ENCODE measurements at regions not wholly inside any gene's neighbourhood (a gene's known extent, or its start where the extent isn't known, plus 50 kb on each side); places are given as distances from the start of the nearest gene placed in this dataset.
"Not testable (repeated sequence)": the region's sequence is repeated elsewhere in the genome, so short reads cannot be mapped to it uniquely, and the experiment has no call there.

GRCh38 chrX:39693298-39693697 is 404.5 kb downstream of the BCOR start:
- Histone ChIP-seq H3K9ac (ENCODE audit: insufficient read length, low read depth) (no peak overlapping the region), H3K9me3 (ENCODE audit: insufficient read depth, low read length) (peaks cover 13% of the 10 kb centered on the region), H3K4me1 (ENCODE audit: insufficient read depth, insufficient read length) (peaks cover 3% of the 10 kb centered on the region), H3K4me3 (ENCODE audit: insufficient read length, low read depth) (no peak overlapping the region), H3K27me3 (ENCODE audit: insufficient read depth, insufficient read length) (peaks cover 7% of the 10 kb centered on the region), H3K36me3 (ENCODE audit: insufficient read depth, insufficient read length, low read length) (no peaks in the 10 kb centered on the region)
- TF ChIP-seq ZNF274 (IDR thresholded peaks at IDR 0.05; ENCODE audit: low read depth, low read length) (no peak), YY1 (IDR thresholded peaks at IDR 0.05; ENCODE audit: insufficient read depth, insufficient read length) (no peak), SUZ12 (IDR thresholded peaks at IDR 0.05; ENCODE audit: extremely low read depth, insufficient read depth, insufficient read length) (no peak)
- DNase-seq (ENCODE audit: low read depth, low spot score) = no peak

- DNase-seq (ENCODE audit: low read depth, low spot score); H3K27me3 ChIP-seq (ENCODE audit: insufficient read depth, insufficient read length); H3K4me3 ChIP-seq (ENCODE audit: insufficient read length, low read depth); H3K9me3 ChIP-seq (ENCODE audit: insufficient read depth, low read length); H3K9ac ChIP-seq (ENCODE audit: insufficient read length, low read depth); H3K4me1 ChIP-seq (ENCODE audit: insufficient read depth, insufficient read length); H3K36me3 ChIP-seq (ENCODE audit: insufficient read depth, insufficient read length, low read length): not testable (repeated sequence)
These were observed 395.1 kb downstream of the BCOR start for GRCh38 chrX:39702636-39703035.

- H3K36me3 ChIP-seq (ENCODE audit: insufficient read depth, insufficient read length, low read length) = no peaks in the 10 kb centered on the region
- no peak overlapping the region for H3K9ac ChIP-seq (ENCODE audit: insufficient read length, low read depth)
- no peak for DNase-seq (ENCODE audit: low read depth, low spot score)
- peaks cover 2% of the 10 kb centered on the region for H3K4me1 ChIP-seq (ENCODE audit: insufficient read depth, insufficient read length)
- TF ChIP-seq ZNF274 (IDR thresholded peaks at IDR 0.05; ENCODE audit: low read depth, low read length) (no peak), YY1 (IDR thresholded peaks at IDR 0.05; ENCODE audit: insufficient read depth, insufficient read length) (no peak), SUZ12 (IDR thresholded peaks at IDR 0.05; ENCODE audit: extremely low read depth, insufficient read depth, insufficient read length) (no peak)
- no peaks in the 10 kb centered on the region for H3K9me3 ChIP-seq (ENCODE audit: insufficient read depth, low read length)
- peaks cover 2% of the 10 kb centered on the region for H3K27me3 ChIP-seq (ENCODE audit: insufficient read depth, insufficient read length)
- H3K4me3 ChIP-seq (ENCODE audit: insufficient read length, low read depth) = no peak overlapping the region
These were observed 394.5 kb downstream of the BCOR start for GRCh38 chrX:39703307-39703706.

GRCh38 chrX:39704590-39704989 is 393.2 kb downstream of the BCOR start:
- H3K27me3 ChIP-seq (ENCODE audit: insufficient read depth, insufficient read length) = peaks cover 2% of the 10 kb centered on the region
- H3K9me3 ChIP-seq (ENCODE audit: insufficient read depth, low read length) = peaks cover 7% of the 10 kb centered on the region; the same call in 1 of the 2 replicates
- H3K4me3 ChIP-seq (ENCODE audit: insufficient read length, low read depth) = no peak overlapping the region
- H3K9ac ChIP-seq (ENCODE audit: insufficient read length, low read depth) = no peak overlapping the region
- TF ChIP-seq YY1 (IDR thresholded peaks at IDR 0.05; ENCODE audit: insufficient read depth, insufficient read length) (no peak), ZNF274 (IDR thresholded peaks at IDR 0.05; ENCODE audit: low read depth, low read length) (no peak), SUZ12 (IDR thresholded peaks at IDR 0.05; ENCODE audit: extremely low read depth, insufficient read depth, insufficient read length) (no peak)
- H3K4me1 ChIP-seq (ENCODE audit: insufficient read depth, insufficient read length) = peaks cover 2% of the 10 kb centered on the region
- no peak for DNase-seq (ENCODE audit: low read depth, low spot score)
- H3K36me3 ChIP-seq (ENCODE audit: insufficient read depth, insufficient read length, low read length) = no peaks in the 10 kb centered on the region

GRCh38 chrX:39705290-39705689 is 392.5 kb downstream of the BCOR start:
- Histone ChIP-seq H3K27me3 (ENCODE audit: insufficient read depth, insufficient read length) (peaks cover 2% of the 10 kb centered on the region), H3K4me3 (ENCODE audit: insufficient read length, low read depth) (no peak overlapping the region), H3K9ac (ENCODE audit: insufficient read length, low read depth) (no peak overlapping the region), H3K4me1 (ENCODE audit: insufficient read depth, insufficient read length) (peaks cover 2% of the 10 kb centered on the region), H3K36me3 (ENCODE audit: insufficient read depth, insufficient read length, low read length) (no peaks in the 10 kb centered on the region), H3K9me3 (ENCODE audit: insufficient read depth, low read length) (peaks cover 11% of the 10 kb centered on the region; the same call in 1 of the 2 replicates)
- TF ChIP-seq YY1 (IDR thresholded peaks at IDR 0.05; ENCODE audit: insufficient read depth, insufficient read length) = no peak
- TF ChIP-seq SUZ12 (IDR thresholded peaks at IDR 0.05; ENCODE audit: extremely low read depth, insufficient read depth, insufficient read length) = no peak
- no peak for TF ChIP-seq ZNF274 (IDR thresholded peaks at IDR 0.05; ENCODE audit: low read depth, low read length)
- no peak for DNase-seq (ENCODE audit: low read depth, low spot score)

- Histone ChIP-seq H3K4me1 (ENCODE audit: insufficient read depth, insufficient read length) (peaks cover 2% of the 10 kb centered on the region), H3K9ac (ENCODE audit: insufficient read length, low read depth) (no peak overlapping the region), H3K36me3 (ENCODE audit: insufficient read depth, insufficient read length, low read length) (no peaks in the 10 kb centered on the region), H3K9me3 (ENCODE audit: insufficient read depth, low read length) (peaks cover 11% of the 10 kb centered on the region; the same call in 1 of the 2 replicates), H3K27me3 (ENCODE audit: insufficient read depth, insufficient read length) (no peaks in the 10 kb centered on the region), H3K4me3 (ENCODE audit: insufficient read length, low read depth) (no peak overlapping the region)
- no peak for DNase-seq (ENCODE audit: low read depth, low spot score)
- no peak for TF ChIP-seq YY1 (IDR thresholded peaks at IDR 0.05; ENCODE audit: insufficient read depth, insufficient read length)
- no peak for TF ChIP-seq SUZ12 (IDR thresholded peaks at IDR 0.05; ENCODE audit: extremely low read depth, insufficient read depth, insufficient read length)
- TF ChIP-seq ZNF274 (IDR thresholded peaks at IDR 0.05; ENCODE audit: low read depth, low read length) = no peak
These were observed 388.4 kb downstream of the BCOR start for GRCh38 chrX:39709364-39709763.

- H3K4me3 ChIP-seq (ENCODE audit: insufficient read length, low read depth) = no peak overlapping the region
- no peaks in the 10 kb centered on the region for H3K36me3 ChIP-seq (ENCODE audit: insufficient read depth, insufficient read length, low read length)
These were observed 387.9 kb downstream of the BCOR start for GRCh38 chrX:39709812-39710211.

GRCh38 chrX:39710776-39711175 is 387.0 kb downstream of the BCOR start:
- DNase-seq (ENCODE audit: low read depth, low spot score) = no peak
- Histone ChIP-seq H3K4me1 (ENCODE audit: insufficient read depth, insufficient read length) (no peaks in the 10 kb centered on the region), H3K4me3 (ENCODE audit: insufficient read length, low read depth) (no peak overlapping the region), H3K27me3 (ENCODE audit: insufficient read depth, insufficient read length) (no peaks in the 10 kb centered on the region), H3K9me3 (ENCODE audit: insufficient read depth, low read length) (peaks cover 11% of the 10 kb centered on the region; the same call in 1 of the 2 replicates), H3K36me3 (ENCODE audit: insufficient read depth, insufficient read length, low read length) (no peaks in the 10 kb centered on the region), H3K9ac (ENCODE audit: insufficient read length, low read depth) (no peak overlapping the region)
- TF ChIP-seq ZNF274 (IDR thresholded peaks at IDR 0.05; ENCODE audit: low read depth, low read length) (no peak), YY1 (IDR thresholded peaks at IDR 0.05; ENCODE audit: insufficient read depth, insufficient read length) (no peak), SUZ12 (IDR thresholded peaks at IDR 0.05; ENCODE audit: extremely low read depth, insufficient read depth, insufficient read length) (no peak)

More at GRCh38 chrX:39709812-39710211, 387.9 kb downstream of the BCOR start:
- peaks cover 11% of the 10 kb centered on the region; the same call in 1 of the 2 replicates for H3K9me3 ChIP-seq (ENCODE audit: insufficient read depth, low read length)
- TF ChIP-seq SUZ12 (IDR thresholded peaks at IDR 0.05; ENCODE audit: extremely low read depth, insufficient read depth, insufficient read length) = no peak
- no peak for TF ChIP-seq YY1 (IDR thresholded peaks at IDR 0.05; ENCODE audit: insufficient read depth, insufficient read length)
- no peak for TF ChIP-seq ZNF274 (IDR thresholded peaks at IDR 0.05; ENCODE audit: low read depth, low read length)
- no peaks in the 10 kb centered on the region for H3K27me3 ChIP-seq (ENCODE audit: insufficient read depth, insufficient read length)
- H3K9ac ChIP-seq (ENCODE audit: insufficient read length, low read depth) = no peak overlapping the region
- H3K4me1 ChIP-seq (ENCODE audit: insufficient read depth, insufficient read length) = peaks cover 2% of the 10 kb centered on the region
- DNase-seq (ENCODE audit: low read depth, low spot score) = no peak

Data from NT2/D1 (cell line).